Keratinocyte (primary cell): ENCODE measurements at regions not wholly inside any gene's neighbourhood (a gene's known extent, or its start where the extent isn't known, plus 50 kb on each side); places are given as distances from the start of the nearest gene placed in this dataset.

Experiments used
- EZH2 ChIP-seq: IDR thresholded peaks from one replicate; pipeline ENCODE4 v1.6.1; 2012; ENCODE audit warnings: inconsistent platforms, mild to moderate bottlenecking, low read length, moderate library complexity
- TF ChIP-seq, protein P1 (sequence below), 3 experiments: IDR thresholded peaks in 1 of 3; conservative IDR thresholded peaks in 1 of 3; optimal IDR thresholded peaks in 1 of 3; 2 replicates in 2 of 3; 3 replicates in 1 of 3; pipeline versions ENCODE3 to v1.5.1; 2011; ENCODE audit warnings: low read length in 3 of 3, mild to moderate bottlenecking in 3 of 3, moderate library complexity in 2 of 3, control low read depth in 1 of 3, inconsistent platforms in 1 of 3; ENCODE audit not compliant: insufficient read depth in 2 of 3; ENCODE audit errors: extremely low read depth in 1 of 3

GRCh38 chr22:49532869-49533802 lies 294.5 kb downstream of the BRD1 start:
- TF ChIP-seq, protein P1, sequence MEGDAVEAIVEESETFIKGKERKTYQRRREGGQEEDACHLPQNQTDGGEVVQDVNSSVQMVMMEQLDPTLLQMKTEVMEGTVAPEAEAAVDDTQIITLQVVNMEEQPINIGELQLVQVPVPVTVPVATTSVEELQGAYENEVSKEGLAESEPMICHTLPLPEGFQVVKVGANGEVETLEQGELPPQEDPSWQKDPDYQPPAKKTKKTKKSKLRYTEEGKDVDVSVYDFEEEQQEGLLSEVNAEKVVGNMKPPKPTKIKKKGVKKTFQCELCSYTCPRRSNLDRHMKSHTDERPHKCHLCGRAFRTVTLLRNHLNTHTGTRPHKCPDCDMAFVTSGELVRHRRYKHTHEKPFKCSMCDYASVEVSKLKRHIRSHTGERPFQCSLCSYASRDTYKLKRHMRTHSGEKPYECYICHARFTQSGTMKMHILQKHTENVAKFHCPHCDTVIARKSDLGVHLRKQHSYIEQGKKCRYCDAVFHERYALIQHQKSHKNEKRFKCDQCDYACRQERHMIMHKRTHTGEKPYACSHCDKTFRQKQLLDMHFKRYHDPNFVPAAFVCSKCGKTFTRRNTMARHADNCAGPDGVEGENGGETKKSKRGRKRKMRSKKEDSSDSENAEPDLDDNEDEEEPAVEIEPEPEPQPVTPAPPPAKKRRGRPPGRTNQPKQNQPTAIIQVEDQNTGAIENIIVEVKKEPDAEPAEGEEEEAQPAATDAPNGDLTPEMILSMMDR (optimal IDR thresholded peaks at IDR 0.05 in 1 of 3, IDR thresholded peaks at IDR 0.05 in 1 of 3, conservative IDR thresholded peaks at IDR 0.05 in 1 of 3; ENCODE audit: extremely low read depth in 1 of 3, insufficient read depth in 2 of 3, low read length in 3 of 3), result no peak
- no peak for TF ChIP-seq EZH2
